Vagina (tissue), 2 donors: ENCODE measurements at regions not wholly inside any gene's neighbourhood (a gene's known extent, or its start where the extent isn't known, plus 50 kb on each side); places are given as distances from the start of the nearest gene placed in this dataset.

Source experiments
- CTCF ChIP-seq, 3 experiments: fragments of 450-650 bp in 2 of 3; fragments of 200-600 bp in 1 of 3; sonication (generic) in 1 of 3; IDR thresholded peaks; one replicate each; pipeline ENCODE4 v1.5.1; 2017 to 2019; ENCODE audit warnings: antibody characterized with exemption in 3 of 3, mild to moderate bottlenecking in 2 of 3, moderate library complexity in 2 of 3
- POLR2A ChIP-seq, 2 donors: fragments of 450-650 bp; IDR thresholded peaks; one replicate each; pipeline ENCODE4 v1.6.1; 2017; ENCODE audit warnings: antibody characterized with exemption in 2 of 2, mild to moderate bottlenecking in 2 of 2, moderate library complexity in 2 of 2
- POLR2AphosphoS5 ChIP-seq, 2 donors: sonication (generic); formaldehyde crosslinking; IDR thresholded peaks; one replicate each; pipeline ENCODE4 v1.9.0; 2017; ENCODE audit warnings: antibody characterized with exemption in 2 of 2, mild to moderate bottlenecking in 2 of 2, low read depth in 1 of 2; ENCODE audit not compliant: insufficient read depth in 1 of 2

- TF ChIP-seq POLR2AphosphoS5 (IDR thresholded peaks at IDR 0.05; ENCODE audit: insufficient read depth in 1 of 2, low read depth in 1 of 2) (no peak), CTCF (IDR thresholded peaks at IDR 0.05) (no peak), POLR2A (IDR thresholded peaks at IDR 0.05) (no peak)
Measured at GRCh38 chr5:114113604-114114003, 248.3 kb upstream of the KCNN2 start.
